GM15510 (cell line): ENCODE measurements at regions not wholly inside any gene's neighbourhood (a gene's known extent, or its start where the extent isn't known, plus 50 kb on each side); places are given as distances from the start of the nearest gene placed in this dataset.

ENCODE experiments used
- POLR2A ChIP-seq: IDR thresholded peaks from 3 replicates; pipeline ENCODE4 v1.6.1; 2011; ENCODE audit warnings: borderline replicate concordance; ENCODE audit not compliant: insufficient read length; ENCODE audit errors: extremely low read depth

DNA sequence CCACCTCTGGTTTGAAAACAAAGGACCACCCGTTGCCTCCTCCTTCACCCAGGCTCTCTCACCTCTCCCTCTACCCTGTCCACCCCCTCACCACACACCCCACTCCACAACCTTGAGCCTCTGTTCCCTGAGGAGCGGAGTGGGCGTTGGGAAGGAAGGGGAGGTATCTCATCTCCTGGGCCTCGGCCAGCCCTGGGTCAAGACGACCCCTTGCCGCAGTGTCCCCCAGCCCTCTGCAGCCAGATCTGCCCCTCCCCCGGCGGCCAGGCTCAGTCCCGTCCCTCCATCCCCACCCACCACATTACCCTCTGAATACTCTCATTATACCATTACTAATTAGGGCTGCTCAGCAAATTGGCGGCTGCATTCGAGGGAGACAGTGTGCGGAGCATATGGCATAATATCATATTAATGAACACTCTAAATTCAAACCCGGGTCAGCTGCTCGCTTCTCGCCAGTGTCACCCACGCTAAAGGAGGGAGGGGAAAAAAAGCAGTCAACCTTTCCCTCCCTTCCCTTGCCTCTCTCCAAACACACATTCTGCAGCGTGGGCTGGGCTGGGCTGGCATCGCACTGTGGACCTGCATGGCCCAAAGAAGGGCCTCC, 123.2 kb upstream of the LHX1 start:
- TF ChIP-seq POLR2A = no peak

DNA sequence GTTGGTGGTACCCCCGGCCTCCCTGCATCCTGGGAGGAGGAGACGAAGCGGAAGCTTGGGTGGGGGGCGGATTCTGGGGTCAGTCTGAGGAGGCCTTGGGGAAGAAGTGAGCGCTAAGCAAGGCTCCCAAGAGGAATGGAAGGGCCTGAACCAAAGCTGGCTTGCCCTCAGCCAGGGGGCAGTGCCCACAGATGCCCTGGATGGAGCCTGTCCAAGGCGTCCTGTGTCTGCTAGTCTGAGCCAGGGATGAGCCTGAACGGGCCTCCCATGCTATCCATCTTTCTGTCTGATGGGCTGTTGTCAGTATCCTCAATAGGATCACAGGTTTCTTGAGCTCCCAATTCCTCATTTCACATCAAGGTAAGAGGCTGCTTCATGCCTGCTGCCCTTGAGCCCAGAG, 122.3 kb upstream of the LHX1 start:
- TF ChIP-seq POLR2A = no peak

DNA sequence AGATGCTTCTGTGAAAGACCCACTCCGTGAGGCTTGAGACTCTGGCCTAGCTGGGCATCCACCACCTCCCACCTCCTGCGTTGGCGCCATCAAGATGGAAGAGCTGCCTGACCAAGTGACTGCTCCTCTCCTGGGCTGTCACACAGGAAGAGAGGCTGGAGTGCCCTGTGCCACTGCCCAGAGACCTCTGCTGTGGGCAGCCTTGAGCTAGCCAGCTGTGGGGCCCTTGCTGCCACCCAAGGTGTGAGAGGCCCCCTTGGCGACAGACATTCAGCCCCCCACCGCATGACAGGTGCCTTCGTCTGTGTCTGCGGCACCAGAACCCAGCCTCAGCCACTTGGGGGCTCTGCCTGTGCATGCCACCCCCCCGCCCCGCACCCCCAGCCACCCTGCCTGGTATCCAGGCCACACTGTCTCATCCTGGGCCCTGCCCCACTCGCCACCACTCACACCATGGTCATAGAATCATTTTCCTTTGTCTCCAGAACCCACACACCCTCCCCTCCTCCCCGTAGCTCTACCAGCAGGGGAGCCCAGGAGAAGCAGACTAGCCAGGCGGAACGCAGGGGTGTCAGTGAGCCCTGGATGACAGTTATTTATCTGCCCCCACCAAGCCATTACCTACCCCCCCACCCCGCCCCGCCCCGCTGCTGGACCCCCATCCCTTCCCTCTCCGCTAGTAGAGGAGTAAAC, 120.9 kb upstream of the LHX1 start:
- TF ChIP-seq POLR2A = no peak

DNA sequence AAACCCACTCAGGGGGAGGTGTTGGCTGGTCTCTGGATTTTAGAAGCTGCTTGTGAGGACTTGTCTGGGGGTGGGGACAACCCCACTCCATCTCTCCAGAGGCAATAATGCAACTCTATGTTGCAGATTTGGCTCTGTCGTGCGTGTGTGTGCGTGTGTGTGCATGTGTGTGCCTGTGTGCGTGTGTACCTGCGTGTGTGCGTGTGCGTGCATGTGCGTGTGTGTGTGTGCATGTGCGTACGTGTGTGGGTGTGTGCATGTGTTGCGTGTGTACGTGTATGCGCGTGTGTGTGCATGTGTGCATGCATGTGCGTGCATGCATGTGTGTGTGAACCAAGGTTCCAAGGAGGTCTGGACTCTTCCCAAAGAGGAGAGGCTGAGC, 120.4 kb upstream of the LHX1 start:
- no peak for TF ChIP-seq POLR2A

DNA sequence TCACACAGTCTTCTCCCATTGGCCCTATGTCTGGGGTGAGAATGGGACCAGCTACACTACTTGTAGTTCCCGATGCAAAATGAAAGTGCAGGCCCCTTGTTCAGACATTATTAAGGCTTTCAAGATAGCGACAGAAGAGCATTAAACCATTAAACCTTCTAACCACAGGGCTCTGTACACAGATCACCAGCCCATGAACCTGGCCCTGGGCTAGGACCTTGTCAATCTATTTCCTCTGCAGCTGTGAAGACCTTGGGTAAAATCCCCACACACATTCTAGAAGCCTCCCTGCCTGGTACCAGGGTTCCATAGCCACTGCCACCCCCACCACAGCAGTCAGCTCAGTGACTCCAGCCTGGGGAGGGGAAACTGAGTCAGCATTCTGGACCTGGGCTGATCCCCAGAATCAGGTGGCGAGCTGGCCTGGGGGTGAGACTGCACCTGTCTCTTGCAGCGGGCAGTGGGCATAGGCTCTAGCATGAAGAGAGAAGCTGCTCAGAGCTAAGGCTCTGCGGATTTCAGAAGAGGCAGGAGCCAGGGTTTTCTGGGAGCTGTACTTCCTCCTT, 119.7 kb upstream of the LHX1 start:
- TF ChIP-seq POLR2A = no peak

DNA sequence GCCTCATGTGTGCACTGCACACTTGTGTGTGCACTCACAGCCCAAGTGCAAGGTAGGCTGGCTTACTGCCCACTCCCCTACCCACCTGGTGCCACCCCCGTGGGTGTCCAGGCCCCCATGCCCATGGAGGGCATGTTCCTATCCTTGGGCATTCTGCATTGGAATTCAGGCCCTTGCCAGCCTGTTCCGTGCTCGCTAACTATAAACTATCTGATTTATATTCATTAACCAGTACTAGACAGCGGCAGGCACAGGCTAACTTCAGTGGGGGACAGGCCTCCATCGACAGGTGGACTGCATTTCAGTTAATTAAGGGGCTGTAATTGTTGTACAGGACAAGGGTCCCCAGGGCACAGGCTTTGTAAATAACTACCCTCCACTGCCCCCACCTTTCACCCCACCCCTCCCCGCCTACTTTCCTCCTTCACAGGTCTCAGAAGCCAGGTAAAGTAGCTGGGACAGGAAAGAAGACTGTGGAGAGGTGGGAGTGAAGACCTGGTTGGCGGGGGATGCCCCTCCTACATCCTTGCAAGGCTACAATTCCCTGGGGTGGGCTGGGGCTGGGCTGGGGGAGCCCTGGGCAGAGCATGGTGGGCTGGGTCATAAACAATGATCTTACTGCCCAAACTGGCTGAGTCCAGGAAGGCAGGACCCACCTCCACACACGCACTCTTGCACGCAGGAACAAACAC, 119.0 kb upstream of the LHX1 start:
- TF ChIP-seq POLR2A = no peak

DNA sequence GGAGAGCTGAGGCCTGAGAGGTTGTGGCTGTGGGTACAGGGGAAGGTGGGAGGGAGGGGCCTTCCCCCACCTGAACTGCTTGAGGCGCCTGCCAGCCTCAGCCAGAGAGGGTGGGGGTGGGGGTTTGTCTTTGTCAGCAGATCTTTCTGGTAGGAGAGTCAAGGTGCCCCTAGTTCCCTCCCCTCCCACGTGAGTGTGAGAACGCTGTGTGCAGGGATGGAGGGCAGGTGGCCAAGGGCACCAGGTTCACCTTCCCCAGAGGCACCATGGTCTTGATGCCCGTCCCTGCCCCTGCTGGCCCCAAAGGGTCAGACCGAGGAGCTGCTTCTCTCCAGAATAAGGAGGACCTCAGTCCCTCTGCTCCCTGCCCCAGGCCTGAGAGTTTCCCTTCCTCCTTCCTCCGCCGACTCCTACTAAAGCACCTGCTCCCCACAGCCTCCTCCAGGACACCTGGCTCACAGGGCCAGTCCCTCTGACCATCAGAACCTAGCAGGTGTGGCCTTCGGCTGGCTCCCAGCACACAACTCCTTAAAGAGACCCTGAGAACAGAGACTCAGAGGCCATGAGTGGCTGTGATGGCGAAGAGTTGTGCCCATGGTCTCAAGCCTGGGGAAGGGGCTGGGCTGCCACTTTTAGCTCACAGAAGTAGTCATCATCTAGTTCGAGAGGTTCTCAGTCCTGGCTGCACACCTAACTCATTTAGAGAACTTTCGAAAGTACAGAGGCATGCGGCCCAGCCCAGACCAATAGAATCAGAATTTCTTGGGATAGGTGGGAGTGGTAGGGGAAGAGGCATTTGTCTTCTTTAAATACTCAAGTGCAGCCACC, 113.2 kb upstream of the LHX1 start:
- TF ChIP-seq POLR2A = no peak

DNA sequence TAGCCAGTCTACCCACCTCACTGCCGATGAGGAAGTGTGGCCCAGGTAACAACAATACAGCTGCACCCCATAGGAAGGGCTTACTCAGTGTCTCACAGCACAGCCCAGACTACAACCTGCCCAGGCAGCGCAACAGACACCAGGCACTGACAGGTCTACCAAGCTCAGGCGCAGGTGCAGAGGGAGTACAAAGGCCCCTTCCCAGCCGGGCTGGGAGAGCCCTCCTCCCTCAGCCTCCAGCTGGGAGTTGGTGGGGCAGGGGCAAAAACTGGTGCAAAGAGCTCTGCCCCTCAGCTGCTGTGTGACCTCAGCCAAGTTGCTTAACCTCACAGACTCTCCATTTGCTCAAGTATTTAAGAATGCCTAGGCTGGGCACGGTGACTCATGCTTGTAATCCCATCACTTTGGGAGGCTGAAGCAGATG, 112.6 kb upstream of the LHX1 start:
- no peak for TF ChIP-seq POLR2A

DNA sequence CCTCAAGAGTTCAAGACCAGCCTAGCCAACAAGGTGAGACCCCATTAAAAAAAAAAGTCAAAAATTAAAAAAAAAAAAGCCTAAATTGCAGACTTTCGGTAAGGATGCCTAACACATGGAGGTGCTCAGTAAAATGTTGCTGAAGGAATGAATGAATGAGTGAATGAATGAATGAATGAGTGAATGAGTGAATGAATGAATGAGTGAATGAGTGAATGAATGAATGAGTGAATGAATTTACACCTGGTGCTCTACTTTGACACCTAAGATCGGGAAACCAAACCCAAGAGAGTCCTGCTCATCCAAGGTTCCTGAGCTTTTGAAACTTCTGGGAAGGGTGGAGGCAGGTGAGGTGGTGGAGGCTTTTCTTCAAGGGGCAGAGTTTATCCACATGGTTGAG, 112.2 kb upstream of the LHX1 start:
- no peak for TF ChIP-seq POLR2A

DNA sequence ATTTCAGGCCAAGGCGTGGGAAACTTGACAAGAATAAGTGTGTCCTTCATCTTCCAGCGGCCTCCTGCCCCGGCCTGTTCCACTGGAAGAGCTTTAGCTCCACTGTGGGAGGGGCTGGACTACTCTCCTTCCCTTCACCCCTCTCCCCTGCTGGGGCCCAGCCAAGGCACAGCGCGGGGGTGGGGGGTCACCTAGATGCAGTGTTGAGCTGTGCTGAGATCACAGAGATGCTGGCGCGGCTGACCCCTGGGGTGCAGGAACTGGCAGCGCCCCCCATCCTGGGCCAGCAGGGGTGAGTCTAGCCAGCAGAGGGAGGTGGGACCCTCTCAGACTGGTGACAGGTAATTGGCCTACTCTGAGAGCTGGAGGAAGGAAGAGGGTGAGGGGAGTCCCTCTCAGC, 111.8 kb upstream of the LHX1 start:
- no peak for TF ChIP-seq POLR2A

DNA sequence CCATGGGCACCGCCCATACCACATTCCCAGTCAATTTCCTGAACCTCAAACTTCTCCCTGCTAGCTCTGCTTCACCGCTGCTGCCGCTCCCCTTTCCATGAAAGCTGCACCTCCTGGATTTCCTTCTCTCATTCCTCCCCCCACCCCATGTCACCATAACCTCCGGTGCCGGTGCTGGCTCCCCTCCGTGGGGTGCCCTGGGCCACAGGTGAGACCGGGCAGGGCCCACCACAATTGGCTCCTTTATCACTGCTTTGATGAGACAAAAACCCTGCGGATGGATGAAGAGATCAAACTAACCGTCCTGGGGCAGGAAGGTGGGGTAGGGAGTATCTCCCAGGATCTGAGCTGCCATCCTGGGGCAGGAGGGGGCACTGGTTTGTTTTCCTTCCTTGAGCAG, 111.3 kb upstream of the LHX1 start:
- no peak for TF ChIP-seq POLR2A

DNA sequence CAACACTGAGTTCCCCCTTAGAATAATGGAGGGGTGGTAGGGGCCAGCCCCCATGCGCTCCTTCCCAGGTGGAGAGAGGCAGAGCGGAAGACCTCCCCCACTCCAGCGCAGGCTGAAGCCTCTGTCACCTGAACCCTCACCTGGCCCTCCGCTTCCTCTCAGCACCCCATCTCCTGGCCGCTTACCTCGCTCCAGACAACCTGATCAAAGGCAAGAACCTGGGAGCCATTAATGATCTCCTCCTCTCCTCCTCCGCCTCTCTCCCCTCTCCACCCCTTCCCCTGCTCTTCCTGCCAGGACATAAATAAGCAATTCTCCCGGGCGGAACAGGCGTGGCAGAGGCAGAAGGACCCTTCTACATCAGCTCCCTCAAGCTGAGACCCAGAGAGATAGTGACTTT, 110.2 kb upstream of the LHX1 start:
- TF ChIP-seq POLR2A = no peak

DNA sequence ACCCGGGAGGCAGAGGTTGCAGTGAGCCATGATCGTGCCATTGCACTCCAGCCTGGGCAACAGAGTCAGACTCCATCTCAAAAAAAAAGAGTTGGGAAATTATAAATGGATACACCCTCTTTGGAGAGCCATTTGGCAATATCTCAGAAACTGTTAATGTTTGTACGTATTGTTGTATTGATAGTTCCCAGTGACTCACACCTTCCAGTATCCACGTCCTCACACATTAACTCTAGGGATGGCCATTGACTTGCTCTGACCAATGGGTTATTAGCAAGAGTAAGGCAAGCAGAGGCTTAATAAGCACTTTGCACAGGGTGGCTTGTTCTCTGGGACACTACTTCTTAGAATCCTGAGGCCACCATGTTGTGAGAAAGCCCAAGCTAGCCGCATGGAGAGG, 107.6 kb upstream of the LHX1 start:
- TF ChIP-seq POLR2A = no peak

DNA sequence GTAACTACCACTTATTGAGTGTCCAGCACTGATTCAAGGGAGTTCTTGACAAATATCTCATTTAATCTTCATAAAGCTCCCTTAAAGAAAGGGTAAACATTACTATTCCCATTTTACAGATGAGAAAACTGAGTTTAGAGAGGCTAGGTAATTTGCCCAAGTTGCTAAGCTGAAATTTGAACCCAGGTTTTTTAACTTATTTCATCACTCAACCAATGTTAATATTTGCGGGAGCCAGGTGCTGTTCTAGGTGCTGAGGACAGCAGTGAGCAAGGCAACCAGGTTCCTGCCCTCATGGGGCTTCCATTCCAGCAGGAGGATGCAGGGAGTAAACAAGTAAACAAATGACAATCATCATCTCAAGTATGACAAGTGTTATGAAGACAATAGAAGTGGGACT, 104.0 kb upstream of the LHX1 start:
- no peak for TF ChIP-seq POLR2A

DNA sequence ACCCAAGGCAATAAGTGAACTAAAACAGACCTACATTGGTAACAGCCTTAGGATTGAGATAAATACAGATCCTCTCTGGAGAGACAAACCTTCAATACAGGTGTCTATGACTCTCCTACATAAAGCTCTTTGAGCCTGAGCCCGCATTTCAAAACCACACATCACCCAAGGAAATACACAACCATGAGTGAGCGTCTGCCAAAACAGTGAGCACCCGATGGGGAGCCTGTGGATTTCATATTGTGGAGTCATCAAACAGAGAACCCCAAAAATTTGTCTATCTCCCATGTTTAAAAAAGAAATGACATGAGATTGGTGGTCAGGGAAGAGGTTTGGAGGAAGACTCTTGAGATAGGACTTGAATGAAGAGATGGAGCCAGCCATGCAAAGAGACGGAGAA, 102.2 kb upstream of the LHX1 start:
- no peak for TF ChIP-seq POLR2A
